WTC11 (cell line): ENCODE measurements at regions not wholly inside any gene's neighbourhood (a gene's known extent, or its start where the extent isn't known, plus 50 kb on each side); places are given as distances from the start of the nearest gene placed in this dataset.

Source experiments
- ATF2 ChIP-seq: sonication (generic); formaldehyde crosslinking; IDR thresholded peaks from 2 replicates; pipeline ENCODE4 v1.8.1; 2022; ENCODE audit warnings: low read depth, missing genetic modification reagents, borderline replicate concordance
- CTCF ChIP-seq: fragments of 200-600 bp; IDR thresholded peaks from 2 replicates; pipeline ENCODE4 v1.8.0; 2022; ENCODE audit warnings: antibody characterized with exemption
- E2F1 ChIP-seq: sonication (generic); formaldehyde crosslinking; IDR thresholded peaks from 2 replicates; pipeline ENCODE4 v1.8.0; 2022; ENCODE audit warnings: mild to moderate bottlenecking, missing genetic modification reagents
- ESRRA ChIP-seq: sonication (generic); formaldehyde crosslinking; IDR thresholded peaks from 2 replicates; pipeline ENCODE4 v1.8.1; 2022; ENCODE audit warnings: mild to moderate bottlenecking, missing genetic modification reagents, borderline replicate concordance
- JUN ChIP-seq: sonication (generic); formaldehyde crosslinking; IDR thresholded peaks from 2 replicates; pipeline ENCODE4 v1.8.0; 2023; ENCODE audit warnings: mild to moderate bottlenecking, missing genetic modification reagents
- NR2C2 ChIP-seq: sonication (generic); formaldehyde crosslinking; IDR thresholded peaks from 2 replicates; pipeline ENCODE4 v1.8.0; 2022; ENCODE audit warnings: mild to moderate bottlenecking, missing genetic modification reagents
- NR3C1 ChIP-seq: sonication (generic); formaldehyde crosslinking; conservative IDR thresholded peaks from 2 replicates; pipeline ENCODE4 v1.8.1; 2023; ENCODE audit warnings: low read depth, mild to moderate bottlenecking, missing genetic modification reagents
- RELA ChIP-seq: sonication (generic); formaldehyde crosslinking; IDR thresholded peaks from 2 replicates; pipeline ENCODE4 v1.8.1; 2022; ENCODE audit warnings: missing genetic modification reagents, mild to moderate bottlenecking, borderline replicate concordance
- STAT6 ChIP-seq: sonication (generic); formaldehyde crosslinking; conservative IDR thresholded peaks from 2 replicates; pipeline ENCODE4 v1.8.1; 2023; ENCODE audit warnings: mild to moderate bottlenecking, low read depth, missing genetic modification reagents, moderate library complexity
- TP53 ChIP-seq: sonication (generic); formaldehyde crosslinking; IDR thresholded peaks from 2 replicates; pipeline ENCODE4 v1.8.1; 2023; ENCODE audit warnings: mild to moderate bottlenecking, missing genetic modification reagents
- ZNF281 ChIP-seq: sonication (generic); formaldehyde crosslinking; IDR thresholded peaks from 2 replicates; pipeline ENCODE4 v1.8.0; 2023; ENCODE audit warnings: mild to moderate bottlenecking, missing genetic modification reagents

- TF ChIP-seq JUN (CRISPR knock-in tag) (no peak), NR2C2 (no peak), ESRRA (CRISPR knock-in tag) (no peak), RELA (CRISPR knock-in tag) (no peak), NR3C1 (CRISPR knock-in tag) (no peak), ZNF281 (CRISPR knock-in tag) (no peak), STAT6 (CRISPR knock-in tag) (no peak), CTCF (no peak), TP53 (CRISPR knock-in tag) (no peak), E2F1 (CRISPR knock-in tag) (no peak), ATF2 (CRISPR knock-in tag) (no peak)
Observed at GRCh38 chr13:93169980-93170379, 56.6 kb upstream of the GPC6 start.
